Tibial nerve (tissue), 3 donors: ENCODE measurements at regions not wholly inside any gene's neighbourhood (a gene's known extent, or its start where the extent isn't known, plus 50 kb on each side); places are given as distances from the start of the nearest gene placed in this dataset.

Source experiments
- POLR2A ChIP-seq, 2 donors: fragments of 450-650 bp; IDR thresholded peaks; one replicate each; pipeline ENCODE4 v1.6.1; 2017; ENCODE audit warnings: antibody characterized with exemption in 2 of 2, mild to moderate bottlenecking in 2 of 2, moderate library complexity in 2 of 2
- TF ChIP-seq, protein P1 (sequence below), 5 experiments: fragments of 200-600 bp in 3 of 5; fragments of 450-650 bp in 2 of 5; sonication (generic) in 3 of 5; IDR thresholded peaks; one replicate each; pipeline ENCODE4 v1.5.1; 2016 to 2019; ENCODE audit warnings: antibody characterized with exemption in 5 of 5, mild to moderate bottlenecking in 3 of 5, moderate library complexity in 2 of 5

DNA sequence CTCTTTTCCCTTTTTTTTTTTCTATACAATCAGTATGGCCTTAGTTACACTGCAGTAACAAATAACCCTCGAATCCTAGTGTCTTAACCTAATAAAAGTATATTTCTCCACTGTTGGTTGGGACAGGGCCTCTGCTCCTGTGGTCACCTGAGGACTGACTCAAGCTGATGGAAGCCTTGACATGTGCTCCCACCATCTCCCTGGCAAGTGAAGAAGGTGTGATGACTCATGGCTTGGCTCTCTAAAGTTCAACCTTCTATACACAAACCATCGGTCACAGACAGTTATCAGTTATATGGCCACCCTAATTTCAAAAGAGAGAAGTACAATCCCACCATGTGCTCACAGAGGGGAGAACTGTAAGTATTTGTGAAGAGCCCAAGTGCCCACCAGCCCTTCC, 65.8 kb upstream of the CACNA2D3 start:
- no peak for TF ChIP-seq POLR2A (IDR thresholded peaks at IDR 0.05)
- TF ChIP-seq, protein P1, sequence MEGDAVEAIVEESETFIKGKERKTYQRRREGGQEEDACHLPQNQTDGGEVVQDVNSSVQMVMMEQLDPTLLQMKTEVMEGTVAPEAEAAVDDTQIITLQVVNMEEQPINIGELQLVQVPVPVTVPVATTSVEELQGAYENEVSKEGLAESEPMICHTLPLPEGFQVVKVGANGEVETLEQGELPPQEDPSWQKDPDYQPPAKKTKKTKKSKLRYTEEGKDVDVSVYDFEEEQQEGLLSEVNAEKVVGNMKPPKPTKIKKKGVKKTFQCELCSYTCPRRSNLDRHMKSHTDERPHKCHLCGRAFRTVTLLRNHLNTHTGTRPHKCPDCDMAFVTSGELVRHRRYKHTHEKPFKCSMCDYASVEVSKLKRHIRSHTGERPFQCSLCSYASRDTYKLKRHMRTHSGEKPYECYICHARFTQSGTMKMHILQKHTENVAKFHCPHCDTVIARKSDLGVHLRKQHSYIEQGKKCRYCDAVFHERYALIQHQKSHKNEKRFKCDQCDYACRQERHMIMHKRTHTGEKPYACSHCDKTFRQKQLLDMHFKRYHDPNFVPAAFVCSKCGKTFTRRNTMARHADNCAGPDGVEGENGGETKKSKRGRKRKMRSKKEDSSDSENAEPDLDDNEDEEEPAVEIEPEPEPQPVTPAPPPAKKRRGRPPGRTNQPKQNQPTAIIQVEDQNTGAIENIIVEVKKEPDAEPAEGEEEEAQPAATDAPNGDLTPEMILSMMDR (IDR thresholded peaks at IDR 0.05) = no peak
